Astrocyte (in vitro differentiated cells and primary cell): ENCODE measurements at regions not wholly inside any gene's neighbourhood (a gene's known extent, or its start where the extent isn't known, plus 50 kb on each side); places are given as distances from the start of the nearest gene placed in this dataset.

Experiments used
- DNase-seq: peaks from one replicate; pipeline ENCODE4 v3.0.0-alpha.2; 2010; ENCODE audit warnings: low read depth
- FAIRE-seq: peaks from 2 replicates; lab custom pipeline; 2011; peaks lifted over from hg19 to GRCh38; lab: Jason Lieb, UNC
- H2AFZ ChIP-seq: 2 replicates; pipeline ENCODE4 v1.6.0; 2012; ENCODE audit warnings: low read depth, low read length, inconsistent platforms
- H3K27ac ChIP-seq: 2 replicates; pipeline ENCODE4 v1.5.1; 2011; ENCODE audit warnings: low read depth, low read length, inconsistent platforms
- H3K27me3 ChIP-seq: 2 replicates; pipeline ENCODE4 v1.6.0; 2011; ENCODE audit warnings: low read length, inconsistent platforms; ENCODE audit not compliant: insufficient read depth
- H3K36me3 ChIP-seq: 2 replicates; pipeline ENCODE4 v1.5.1; 2011; ENCODE audit warnings: low read length, inconsistent platforms; ENCODE audit not compliant: insufficient read depth
- H3K4me1 ChIP-seq: 2 replicates; pipeline ENCODE4 v1.5.1; 2011; ENCODE audit warnings: low read length, inconsistent platforms; ENCODE audit not compliant: insufficient read depth
- H3K4me2 ChIP-seq: 2 replicates; pipeline ENCODE4 v1.6.0; 2012; ENCODE audit warnings: low read length, inconsistent platforms
- H3K4me3 ChIP-seq: 2 replicates; pipeline ENCODE4 v1.5.1; 2011; ENCODE audit warnings: low read depth, mild to moderate bottlenecking, low read length, inconsistent platforms; ENCODE audit not compliant: insufficient read depth
- H3K79me2 ChIP-seq: 2 replicates; pipeline ENCODE4 v1.6.0; 2012; ENCODE audit warnings: mild to moderate bottlenecking, low read length, inconsistent platforms; ENCODE audit not compliant: insufficient read depth
- H3K9ac ChIP-seq: 2 replicates; pipeline ENCODE4 v1.6.0; 2012; ENCODE audit warnings: mild to moderate bottlenecking, low read length, inconsistent platforms
- H3K9me3 ChIP-seq: 2 replicates; pipeline ENCODE4 v1.5.1; 2012; ENCODE audit warnings: low read depth, mild to moderate bottlenecking, low read length, inconsistent platforms; ENCODE audit not compliant: insufficient read depth
- H4K20me1 ChIP-seq: 2 replicates; pipeline ENCODE4 v1.6.0; 2012; ENCODE audit warnings: low read length, inconsistent platforms; ENCODE audit not compliant: insufficient read depth
- H3K27ac Mint-ChIP-seq: one replicate; pipeline ENCODE4 v1.8.0; 2021; ENCODE audit warnings: mild to moderate bottlenecking, mixed read lengths; ENCODE audit not compliant: unreplicated experiment
- H3K27me3 Mint-ChIP-seq: one replicate; pipeline ENCODE4 v1.8.0; 2021; ENCODE audit warnings: low read depth, mixed read lengths; ENCODE audit not compliant: unreplicated experiment
- H3K36me3 Mint-ChIP-seq: one replicate; pipeline ENCODE4 v1.8.0; 2021; ENCODE audit warnings: low read depth, mixed read lengths; ENCODE audit not compliant: unreplicated experiment
- H3K4me1 Mint-ChIP-seq: one replicate; pipeline ENCODE4 v1.8.0; 2021; ENCODE audit warnings: low read depth, mixed read lengths; ENCODE audit not compliant: unreplicated experiment
- H3K4me3 Mint-ChIP-seq: one replicate; pipeline ENCODE4 v1.8.0; 2021; ENCODE audit warnings: mild to moderate bottlenecking, moderate library complexity, mixed read lengths; ENCODE audit not compliant: unreplicated experiment
- H3K9me3 Mint-ChIP-seq: one replicate; pipeline ENCODE4 v1.8.0; 2021; ENCODE audit warnings: mild to moderate bottlenecking, mixed read lengths; ENCODE audit not compliant: unreplicated experiment
- CTCF ChIP-seq: IDR thresholded peaks from 2 replicates; pipeline ENCODE4 v1.5.1; 2011; ENCODE audit warnings: low read depth, mild to moderate bottlenecking, inconsistent platforms, low read length, moderate library complexity; ENCODE audit not compliant: insufficient read depth
- EZH2 ChIP-seq: IDR thresholded peaks from 2 replicates; pipeline ENCODE4 v1.6.1; 2012; ENCODE audit warnings: mild to moderate bottlenecking, low read length, inconsistent platforms; ENCODE audit not compliant: insufficient read depth

GRCh38 chr18:70520867-70521266, 232.0 kb downstream of the SOCS6 start:
- no peak overlapping the region for H3K27ac Mint-ChIP-seq
- H4K20me1 ChIP-seq = no peaks in the 10 kb centered on the region
- no peaks in the 10 kb centered on the region for H3K79me2 ChIP-seq
- no peak overlapping the region for H3K4me3 Mint-ChIP-seq
- no peaks in the 10 kb centered on the region for H3K36me3 Mint-ChIP-seq
- H3K4me3 ChIP-seq = no peak overlapping the region
- peaks cover 2% of the 10 kb centered on the region for H3K9me3 Mint-ChIP-seq
- DNase-seq (no peak), FAIRE-seq (no peak)
- no peaks in the 10 kb centered on the region for H3K36me3 ChIP-seq
- no peak overlapping the region for H2AFZ ChIP-seq
- H3K9me3 ChIP-seq = no peaks in the 10 kb centered on the region
- H3K9ac ChIP-seq = no peak overlapping the region
- no peaks in the 10 kb centered on the region for H3K4me1 Mint-ChIP-seq
- no peak overlapping the region for H3K27ac ChIP-seq
- H3K27me3 ChIP-seq = no peaks in the 10 kb centered on the region
- TF ChIP-seq EZH2 (no peak), CTCF (no peak)
- H3K27me3 Mint-ChIP-seq = no peaks in the 10 kb centered on the region
- no peak overlapping the region for H3K4me2 ChIP-seq
- no peaks in the 10 kb centered on the region for H3K4me1 ChIP-seq

GRCh38 chr18:70513502-70514171, 224.8 kb downstream of the SOCS6 start:
- no peak for DNase-seq
- TF ChIP-seq EZH2 (no peak), CTCF (no peak)
- H3K9ac ChIP-seq = no peak overlapping the region
- FAIRE-seq = no peak
- no peak overlapping the region for H3K27ac Mint-ChIP-seq
- H3K4me2 ChIP-seq = no peak overlapping the region
- no peaks in the 10 kb centered on the region for H3K36me3 ChIP-seq
- peaks cover 2% of the 10 kb centered on the region for H3K9me3 Mint-ChIP-seq
- H3K27me3 Mint-ChIP-seq = no peaks in the 10 kb centered on the region
- no peak overlapping the region for H3K4me3 Mint-ChIP-seq
- no peaks in the 10 kb centered on the region for H3K36me3 Mint-ChIP-seq
- H2AFZ ChIP-seq = no peak overlapping the region
- no peaks in the 10 kb centered on the region for H4K20me1 ChIP-seq
- no peak overlapping the region for H3K4me3 ChIP-seq
- no peaks in the 10 kb centered on the region for H3K79me2 ChIP-seq
- H3K4me1 Mint-ChIP-seq = no peaks in the 10 kb centered on the region
- H3K9me3 ChIP-seq = no peaks in the 10 kb centered on the region
- H3K27me3 ChIP-seq = no peaks in the 10 kb centered on the region
- no peak overlapping the region for H3K27ac ChIP-seq
- H3K4me1 ChIP-seq = no peaks in the 10 kb centered on the region

GRCh38 chr18:70507970-70508369, 219.1 kb downstream of the SOCS6 start:
- no peak for TF ChIP-seq CTCF
- H3K36me3 Mint-ChIP-seq = no peaks in the 10 kb centered on the region

More at GRCh38 chr18:70507970-70508369, 219.1 kb downstream of the SOCS6 start:
- no peak overlapping the region for H3K4me3 Mint-ChIP-seq
- DNase-seq (no peak), FAIRE-seq (no peak)
- no peaks in the 10 kb centered on the region for H4K20me1 ChIP-seq
- H3K4me3 ChIP-seq = no peak overlapping the region
- H3K4me1 ChIP-seq = no peaks in the 10 kb centered on the region
- no peaks in the 10 kb centered on the region for H3K27me3 Mint-ChIP-seq
- no peak overlapping the region for H2AFZ ChIP-seq
- H3K9me3 ChIP-seq = no peaks in the 10 kb centered on the region
- H3K9me3 Mint-ChIP-seq = peaks cover 2% of the 10 kb centered on the region
- no peaks in the 10 kb centered on the region for H3K27me3 ChIP-seq
- no peaks in the 10 kb centered on the region for H3K4me1 Mint-ChIP-seq
- no peaks in the 10 kb centered on the region for H3K79me2 ChIP-seq
- no peaks in the 10 kb centered on the region for H3K36me3 ChIP-seq
- no peak overlapping the region for H3K4me2 ChIP-seq
- H3K9ac ChIP-seq = no peak overlapping the region
- H3K27ac ChIP-seq = no peak overlapping the region
- no peak overlapping the region for H3K27ac Mint-ChIP-seq
